ENCODE measurements at regions not wholly inside any gene's neighbourhood (a gene's known extent, or its start where the extent isn't known, plus 50 kb on each side); places are given as distances from the start of the nearest gene placed in this dataset.
"Not testable (repeated sequence)": the region's sequence is repeated elsewhere in the genome, so short reads cannot be mapped to it uniquely, and the experiment has no call there.

DNA sequence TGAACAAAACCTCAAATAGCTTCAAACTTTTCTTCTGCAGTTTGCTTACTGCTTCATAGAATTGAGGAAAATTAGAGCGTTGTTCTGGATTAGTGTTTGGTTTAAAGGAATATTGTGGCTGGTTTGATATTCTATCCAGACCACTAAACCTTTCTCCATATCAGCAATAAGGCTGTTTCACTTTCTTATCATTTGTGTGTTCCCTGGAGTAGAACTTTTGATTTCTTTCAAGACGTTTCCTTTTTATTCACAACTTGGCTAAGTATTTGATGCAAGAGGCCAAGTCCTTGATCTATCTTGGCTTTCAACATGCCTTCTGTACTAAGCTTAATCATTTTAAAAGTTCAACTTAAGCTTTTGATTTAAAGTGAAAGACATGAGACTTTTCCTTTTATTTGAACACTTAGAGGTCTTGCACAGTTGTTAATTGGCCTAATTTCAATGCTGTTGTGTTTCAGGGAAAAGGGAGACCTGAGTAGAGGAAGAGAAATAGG lies 359.1 kb downstream of the S1PR1 start:
- DNase-seq (ENCODE audit: low read depth in 2 of 2) = no peak
- no peak for TF ChIP-seq CTCF (IDR thresholded peaks at IDR 0.05; ENCODE audit: low read depth, low read length)

GRCh38 chr1:101600615-101601014 lies 363.8 kb downstream of the S1PR1 start:
- H3K4me3 ChIP-seq (replicated peaks in 1 of 2; ENCODE audit: low read depth in 2 of 2, low read length in 2 of 2); DNase-seq (ENCODE audit: low read depth in 2 of 2): not testable (repeated sequence)

More for the DNA sequence above, 359.1 kb downstream of the S1PR1 start:
- H3K4me3 ChIP-seq (replicated peaks in 1 of 2; ENCODE audit: low read depth in 2 of 2, low read length in 2 of 2) = no peak overlapping the region

- no peak for DNase-seq (ENCODE audit: low read depth in 2 of 2)
- H3K4me3 ChIP-seq (replicated peaks in 1 of 2; ENCODE audit: low read depth in 2 of 2, low read length in 2 of 2) = no peak overlapping the region
- no peak for TF ChIP-seq CTCF (IDR thresholded peaks at IDR 0.05; ENCODE audit: low read depth, low read length)
Measured at GRCh38 chr1:101603726-101604125, 366.9 kb downstream of the S1PR1 start.

DNA sequence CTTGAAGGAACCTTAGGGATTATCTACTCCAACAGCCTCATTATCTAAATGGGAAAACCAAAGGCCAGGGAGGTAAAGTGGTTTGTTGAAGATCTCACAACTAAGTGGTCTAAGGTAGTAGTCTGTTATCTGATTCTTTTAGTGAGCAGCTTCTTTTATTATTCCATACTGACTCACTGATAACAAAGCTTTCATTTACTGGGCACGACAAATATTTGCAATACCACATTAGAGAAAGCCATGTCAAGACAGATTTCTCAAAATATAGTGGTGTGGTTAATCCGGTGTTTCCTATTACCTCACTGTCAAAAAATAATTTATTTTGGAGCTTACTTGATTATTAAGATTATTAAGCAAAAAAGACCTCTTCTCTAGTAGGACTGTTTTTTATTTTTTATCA lies 369.1 kb downstream of the S1PR1 start:
- TF ChIP-seq CTCF (IDR thresholded peaks at IDR 0.05; ENCODE audit: low read depth, low read length) = no peak
- no peak overlapping the region for H3K4me3 ChIP-seq (replicated peaks in 1 of 2; ENCODE audit: low read depth in 2 of 2, low read length in 2 of 2)
- DNase-seq (ENCODE audit: low read depth in 2 of 2) = no peak

- TF ChIP-seq CTCF (IDR thresholded peaks at IDR 0.05; ENCODE audit: low read depth, low read length) = no peak
Measured at GRCh38 chr1:101613546-101613945, 376.7 kb downstream of the S1PR1 start.

DNA sequence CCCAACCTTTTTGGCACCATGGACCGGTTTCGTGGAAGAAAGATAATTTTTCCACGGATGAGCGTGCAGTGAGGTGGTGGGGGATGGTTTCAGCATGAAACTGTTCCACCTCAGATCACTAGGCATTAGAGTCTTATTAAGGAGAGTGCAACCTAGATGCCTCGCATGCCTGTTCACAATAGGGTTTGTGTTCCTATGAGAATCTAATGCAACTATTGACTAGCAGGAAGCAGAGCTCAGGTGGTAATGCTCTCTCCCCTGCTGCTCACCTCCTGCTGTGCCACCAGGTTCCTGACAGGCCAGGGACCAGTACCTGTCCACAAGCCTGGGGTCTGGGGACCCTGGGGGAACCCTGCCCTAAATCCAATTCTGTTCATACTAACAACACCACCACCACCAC lies 377.8 kb downstream of the OLFM3 start:
- H3K4me3 ChIP-seq (replicated peaks in 1 of 2; ENCODE audit: low read depth in 2 of 2, low read length in 2 of 2) = no peak overlapping the region
- DNase-seq (ENCODE audit: low read depth in 2 of 2) = no peak
- TF ChIP-seq CTCF (IDR thresholded peaks at IDR 0.05; ENCODE audit: low read depth, low read length) = no peak

More at GRCh38 chr1:101613546-101613945, 376.7 kb downstream of the S1PR1 start:
- DNase-seq (ENCODE audit: low read depth in 2 of 2) = no peak
- H3K4me3 ChIP-seq (replicated peaks in 1 of 2; ENCODE audit: low read depth in 2 of 2, low read length in 2 of 2) = no peak overlapping the region

DNA sequence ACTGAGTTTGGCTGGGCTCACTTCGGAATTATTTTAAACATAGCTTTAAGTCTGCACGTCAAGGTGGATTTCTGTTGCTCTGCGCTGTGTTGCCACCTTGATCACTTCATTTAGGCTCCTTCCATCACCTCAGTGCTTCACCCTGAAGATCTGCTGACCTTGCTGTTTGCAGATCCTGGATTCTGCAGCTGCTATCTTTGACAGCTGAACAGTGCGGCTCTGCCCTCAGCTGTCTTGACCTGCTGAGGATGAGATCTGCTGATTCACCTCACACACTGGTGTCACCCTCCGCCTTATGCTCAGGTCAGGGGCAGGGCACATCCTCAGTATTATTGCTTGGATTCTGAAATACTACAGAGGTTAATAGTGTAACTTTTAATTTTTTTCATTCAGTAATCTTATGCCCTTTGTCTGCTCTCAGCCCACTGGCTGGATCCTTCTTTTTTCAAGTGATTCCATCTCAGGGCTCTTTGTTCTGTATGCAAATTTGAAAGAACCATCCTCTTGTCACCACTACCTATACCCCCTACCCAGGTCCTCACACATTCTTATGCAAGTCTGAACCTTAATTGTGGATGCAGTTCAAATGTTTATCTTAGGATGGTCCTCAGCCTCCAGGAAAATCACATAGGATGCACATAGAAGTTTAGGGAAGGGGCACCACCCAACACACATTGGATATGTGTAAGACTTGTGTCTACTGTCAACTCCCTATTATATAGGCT lies 364.0 kb downstream of the OLFM3 start:
- no peak for TF ChIP-seq CTCF (IDR thresholded peaks at IDR 0.05; ENCODE audit: low read depth, low read length)
- DNase-seq (ENCODE audit: low read depth in 2 of 2) = no peak
- no peak overlapping the region for H3K4me3 ChIP-seq (replicated peaks in 1 of 2; ENCODE audit: low read depth in 2 of 2, low read length in 2 of 2)

Measured in cardiac fibroblast (primary cell).